ENCODE measurements at regions not wholly inside any gene's neighbourhood (a gene's known extent, or its start where the extent isn't known, plus 50 kb on each side); places are given as distances from the start of the nearest gene placed in this dataset.
"Not testable (repeated sequence)": the region's sequence is repeated elsewhere in the genome, so short reads cannot be mapped to it uniquely, and the experiment has no call there.

GRCh38 chr6:141809901-141810300 is 322.8 kb upstream of the GJE1 start:
- Histone ChIP-seq H3K36me3 (ENCODE audit: insufficient read depth, low read length) (no peaks in the 10 kb centered on the region), H3K79me2 (replicated peaks; ENCODE audit: insufficient read depth, low read length) (no peaks in the 10 kb centered on the region), H3K27ac (ENCODE audit: low read length) (no peak overlapping the region), H3K9ac (ENCODE audit: low read length) (no peak overlapping the region), H3F3A (ENCODE audit: insufficient read depth, low read length, poor library complexity, severe bottlenecking) (no peaks in the 10 kb centered on the region), H3K4me3 (ENCODE audit: low read length) (no peak overlapping the region), H3K27me3 (ENCODE audit: insufficient read depth, low read depth, low read length) (no peaks in the 10 kb centered on the region), H3K9me2 (ENCODE audit: insufficient read depth, low read length) (peaks cover 3% of the 10 kb centered on the region), H3K9me3 (ENCODE audit: low read length) (no peaks in the 10 kb centered on the region), H4K20me1 (ENCODE audit: insufficient read depth) (no peaks in the 10 kb centered on the region), H2AFZ (ENCODE audit: low read depth, low read length) (no peak overlapping the region), H3K4me2 (ENCODE audit: low read length) (no peak overlapping the region)
- TF ChIP-seq MXI1 (conservative IDR thresholded peaks at IDR 0.05; ENCODE audit: poor library complexity, severe bottlenecking) (no peak), EZH2 (IDR thresholded peaks at IDR 0.05; ENCODE audit: borderline replicate concordance, insufficient read depth, low read length, poor library complexity, severe bottlenecking) (no peak), POLR2AphosphoS5 (IDR thresholded peaks at IDR 0.05) (no peak)

- peaks cover 3% of the 10 kb centered on the region for H3K9me2 ChIP-seq (ENCODE audit: insufficient read depth, low read length)
- no peak overlapping the region for H2AFZ ChIP-seq (ENCODE audit: low read depth, low read length)
- no peaks in the 10 kb centered on the region for H4K20me1 ChIP-seq (ENCODE audit: insufficient read depth)
- no peaks in the 10 kb centered on the region for H3K36me3 ChIP-seq (ENCODE audit: insufficient read depth, low read length)
- no peak overlapping the region for H3K9ac ChIP-seq (ENCODE audit: low read length)
- no peak for TF ChIP-seq TAF1 (IDR thresholded peaks at IDR 0.05; ENCODE audit: low read depth)
- H3K4me3 ChIP-seq (ENCODE audit: low read length), result no peak overlapping the region
- H3F3A ChIP-seq (ENCODE audit: insufficient read depth, low read length, poor library complexity, severe bottlenecking), result no peaks in the 10 kb centered on the region
- no peaks in the 10 kb centered on the region for H3K27me3 ChIP-seq (ENCODE audit: insufficient read depth, low read depth, low read length)
- no peaks in the 10 kb centered on the region for H3K79me2 ChIP-seq (replicated peaks; ENCODE audit: insufficient read depth, low read length)
- H3K4me2 ChIP-seq (ENCODE audit: low read length), result no peak overlapping the region
- H3K9me3 ChIP-seq (ENCODE audit: low read length), result no peaks in the 10 kb centered on the region
- H3K27ac ChIP-seq (ENCODE audit: low read length), result no peak overlapping the region
Measured at GRCh38 chr6:141808662-141809061, 324.1 kb upstream of the GJE1 start.

GRCh38 chr6:141800973-141801372 is 331.8 kb upstream of the GJE1 start:
- H3K4me2 ChIP-seq (ENCODE audit: low read length); H3K9ac ChIP-seq (ENCODE audit: low read length); H3K9me2 ChIP-seq (ENCODE audit: insufficient read depth, low read length); H3K27ac ChIP-seq (ENCODE audit: low read length); H3K79me2 ChIP-seq (replicated peaks; ENCODE audit: insufficient read depth, low read length); H3K4me3 ChIP-seq (ENCODE audit: low read length); H2AFZ ChIP-seq (ENCODE audit: low read depth, low read length); H3K36me3 ChIP-seq (ENCODE audit: insufficient read depth, low read length); H4K20me1 ChIP-seq (ENCODE audit: insufficient read depth); H3F3A ChIP-seq (ENCODE audit: insufficient read depth, low read length, poor library complexity, severe bottlenecking); H3K9me3 ChIP-seq (ENCODE audit: low read length); H3K27me3 ChIP-seq (ENCODE audit: insufficient read depth, low read depth, low read length): not testable (repeated sequence)

GRCh38 chr6:141790921-141791320 is 341.8 kb upstream of the GJE1 start:
- Histone ChIP-seq H3K79me2 (replicated peaks; ENCODE audit: insufficient read depth, low read length) (no peaks in the 10 kb centered on the region), H3K4me3 (ENCODE audit: low read length) (no peak overlapping the region), H3K4me2 (ENCODE audit: low read length) (no peak overlapping the region), H4K20me1 (ENCODE audit: insufficient read depth) (no peaks in the 10 kb centered on the region), H3F3A (ENCODE audit: insufficient read depth, low read length, poor library complexity, severe bottlenecking) (no peaks in the 10 kb centered on the region), H3K36me3 (ENCODE audit: insufficient read depth, low read length) (no peaks in the 10 kb centered on the region), H3K9me3 (ENCODE audit: low read length) (no peaks in the 10 kb centered on the region), H3K9me2 (ENCODE audit: insufficient read depth, low read length) (no peaks in the 10 kb centered on the region), H3K27me3 (ENCODE audit: insufficient read depth, low read depth, low read length) (no peaks in the 10 kb centered on the region), H2AFZ (ENCODE audit: low read depth, low read length) (no peak overlapping the region), H3K27ac (ENCODE audit: low read length) (no peak overlapping the region), H3K9ac (ENCODE audit: low read length) (no peak overlapping the region)
- TF ChIP-seq RAD21 (conservative IDR thresholded peaks at IDR 0.05), result no peak
- TF ChIP-seq CTCF (IDR thresholded peaks at IDR 0.05; ENCODE audit: poor library complexity, severe bottlenecking), result no peak
- no peak for TF ChIP-seq EZH2 (IDR thresholded peaks at IDR 0.05; ENCODE audit: borderline replicate concordance, insufficient read depth, low read length, poor library complexity, severe bottlenecking)
- TF ChIP-seq POLR2AphosphoS5 (IDR thresholded peaks at IDR 0.05), result no peak
- no peak for TF ChIP-seq EP300 (conservative IDR thresholded peaks at IDR 0.05; ENCODE audit: poor library complexity, severe bottlenecking)
- TF ChIP-seq MXI1 (conservative IDR thresholded peaks at IDR 0.05; ENCODE audit: poor library complexity, severe bottlenecking), result no peak
- no peak for TF ChIP-seq REST (IDR thresholded peaks at IDR 0.05; ENCODE audit: borderline replicate concordance)
- no peak for TF ChIP-seq TAF1 (IDR thresholded peaks at IDR 0.05; ENCODE audit: low read depth)
- no peak for TF ChIP-seq SMC3 (conservative IDR thresholded peaks at IDR 0.05; ENCODE audit: poor library complexity)

Data from neural cell (in vitro differentiated cells).